ENCODE measurements at regions not wholly inside any gene's neighbourhood (a gene's known extent, or its start where the extent isn't known, plus 50 kb on each side); places are given as distances from the start of the nearest gene placed in this dataset.

DNA sequence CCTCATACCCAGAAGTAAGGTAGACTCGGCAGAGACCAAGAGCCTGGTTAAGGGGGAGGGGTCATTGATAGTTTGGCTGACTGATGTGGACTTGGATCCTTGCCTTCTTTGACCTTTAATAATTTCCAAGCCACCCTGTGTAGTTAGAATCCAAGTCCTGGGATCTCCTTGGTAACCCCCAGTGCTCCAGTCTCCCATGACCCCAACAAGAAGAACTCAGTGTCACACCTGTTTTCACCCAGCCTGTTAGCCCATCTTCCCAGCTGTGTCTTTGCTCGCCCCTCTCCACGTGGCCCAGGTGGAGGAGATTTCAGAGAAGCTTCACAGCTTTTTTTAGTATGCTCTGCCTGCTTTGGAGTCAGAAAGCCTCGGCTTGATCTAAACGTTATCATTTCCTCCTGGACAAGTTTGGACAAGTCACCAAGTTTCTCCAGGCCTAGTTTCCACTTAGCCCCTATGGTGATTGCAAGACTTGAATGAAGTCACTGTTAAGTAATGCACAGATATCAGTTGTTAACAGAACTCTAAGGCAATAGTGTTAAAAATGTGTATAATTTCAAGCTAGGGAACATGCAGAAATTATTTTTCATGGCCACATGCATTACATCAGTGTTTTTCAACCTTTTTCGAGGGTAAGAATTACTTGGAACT is 170.0 kb downstream of the TMEM38B start:
- no peak for FAIRE-seq

DNA sequence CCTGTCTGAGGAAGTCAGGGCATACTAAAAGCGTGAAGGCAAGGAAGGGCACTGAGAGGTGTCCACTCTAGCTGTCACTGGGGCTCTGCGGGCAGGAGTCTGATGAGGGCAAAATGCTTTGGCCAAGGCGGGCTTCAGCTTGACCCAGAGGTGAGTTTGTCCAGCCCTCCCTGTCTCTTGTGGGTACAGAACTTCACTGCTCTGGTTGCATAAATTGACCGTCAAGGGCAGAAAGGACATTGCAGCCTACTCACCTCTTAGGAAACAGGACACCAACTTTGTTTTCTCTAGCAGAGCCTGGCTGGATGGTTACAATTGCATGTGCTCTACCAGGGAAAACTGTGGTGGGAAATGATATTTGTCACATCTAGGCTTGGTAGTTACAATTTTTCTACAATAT is 170.9 kb downstream of the TMEM38B start:
- FAIRE-seq, result no peak

- FAIRE-seq, result no peak
These were observed 177.2 kb downstream of the TMEM38B start for GRCh38 chr9:105871540-105871939.

GRCh38 chr9:105873801-105874200 is 179.5 kb downstream of the TMEM38B start:
- FAIRE-seq, result no peak

GRCh38 chr9:105877721-105878120 is 183.4 kb downstream of the TMEM38B start:
- no peak for FAIRE-seq

GRCh38 chr9:105879181-105879580 is 184.8 kb downstream of the TMEM38B start:
- FAIRE-seq, result no peak

DNA sequence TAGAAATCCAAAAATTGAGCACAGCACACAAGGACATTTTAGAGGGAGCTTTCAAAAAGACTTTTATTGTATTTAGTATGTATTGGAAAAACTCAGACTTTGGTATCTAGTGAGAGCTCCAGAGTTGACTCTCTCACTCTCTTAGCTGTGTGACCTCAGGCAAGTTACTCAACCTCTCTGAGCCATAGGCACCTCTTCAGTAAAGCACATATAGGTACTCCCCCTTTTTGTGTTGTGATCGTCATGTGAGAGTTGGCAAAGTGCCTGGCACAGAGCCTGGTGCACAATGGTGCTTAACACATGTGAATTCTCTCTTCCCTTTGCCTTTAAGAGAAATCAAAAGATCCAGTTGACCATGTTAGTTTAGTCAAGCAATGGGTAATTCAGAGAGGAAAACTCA is 186.2 kb downstream of the TMEM38B start:
- no peak for FAIRE-seq

- no peak for FAIRE-seq
These were observed 186.7 kb downstream of the TMEM38B start for GRCh38 chr9:105881021-105881420.

GRCh38 chr9:105881654-105882349 is 187.5 kb downstream of the TMEM38B start:
- FAIRE-seq, result peak; percentile 74

DNA sequence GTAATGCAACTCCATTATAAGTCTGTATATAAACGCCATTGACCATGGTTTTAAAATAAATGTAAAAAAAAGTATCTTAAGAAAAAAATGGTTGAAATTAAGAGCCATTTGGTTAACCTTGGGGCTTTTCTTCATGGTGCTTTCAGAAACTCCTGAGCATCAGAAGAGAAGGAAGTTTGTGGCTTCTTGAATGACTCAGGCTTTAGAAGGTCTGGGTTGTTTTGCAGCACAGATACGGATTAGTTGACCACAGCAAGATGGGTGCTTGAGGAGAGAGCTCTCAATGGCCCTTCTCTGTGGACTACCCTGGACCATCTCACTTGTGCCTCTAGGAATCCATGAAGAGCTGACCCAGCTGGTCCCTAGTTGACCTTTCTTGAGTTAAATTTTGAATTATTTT is 189.5 kb downstream of the TMEM38B start:
- FAIRE-seq, result no peak

DNA sequence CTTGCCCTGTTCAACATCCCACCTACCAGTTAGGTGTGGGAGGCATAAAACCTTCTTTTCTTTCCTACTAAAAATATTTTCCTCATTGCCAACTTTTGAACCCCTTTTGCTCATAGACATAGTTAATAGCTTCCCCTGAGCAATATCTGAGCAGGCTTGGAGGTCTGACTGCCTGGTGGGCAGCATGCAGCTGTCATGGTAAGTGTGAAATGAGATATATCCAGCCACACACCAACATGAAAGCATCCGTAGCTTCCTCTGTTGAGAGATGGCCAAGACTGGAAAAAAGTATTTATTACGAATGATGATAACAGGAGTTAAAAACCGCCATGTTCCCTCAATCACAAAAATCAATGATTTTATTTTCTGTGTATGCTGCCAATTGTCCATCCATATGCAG is 190.1 kb downstream of the TMEM38B start:
- no peak for FAIRE-seq

GRCh38 chr9:105886136-105886535 is 191.8 kb downstream of the TMEM38B start:
- no peak for FAIRE-seq

DNA sequence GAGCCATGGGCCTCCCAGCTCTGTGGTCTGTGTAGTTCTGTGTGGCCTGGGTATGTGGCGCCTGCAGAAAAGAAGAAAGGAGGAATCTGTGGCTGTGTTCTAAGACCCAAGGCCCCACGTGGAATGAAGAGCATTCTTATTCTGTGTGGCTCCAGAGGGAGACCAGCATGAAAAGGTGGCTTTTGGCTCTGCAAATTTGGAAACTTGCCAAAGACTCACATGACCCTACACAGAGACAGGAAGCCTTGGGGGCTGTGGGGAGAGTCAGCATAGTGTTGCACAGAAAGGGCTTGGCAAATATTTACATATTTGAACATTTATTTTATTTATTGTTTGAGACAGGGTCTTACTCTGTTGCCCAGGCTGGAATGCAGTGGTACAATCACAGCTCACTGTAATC is 193.3 kb downstream of the TMEM38B start:
- no peak for FAIRE-seq

- FAIRE-seq, result no peak
These were observed 195.9 kb downstream of the TMEM38B start for GRCh38 chr9:105890046-105890822.

DNA sequence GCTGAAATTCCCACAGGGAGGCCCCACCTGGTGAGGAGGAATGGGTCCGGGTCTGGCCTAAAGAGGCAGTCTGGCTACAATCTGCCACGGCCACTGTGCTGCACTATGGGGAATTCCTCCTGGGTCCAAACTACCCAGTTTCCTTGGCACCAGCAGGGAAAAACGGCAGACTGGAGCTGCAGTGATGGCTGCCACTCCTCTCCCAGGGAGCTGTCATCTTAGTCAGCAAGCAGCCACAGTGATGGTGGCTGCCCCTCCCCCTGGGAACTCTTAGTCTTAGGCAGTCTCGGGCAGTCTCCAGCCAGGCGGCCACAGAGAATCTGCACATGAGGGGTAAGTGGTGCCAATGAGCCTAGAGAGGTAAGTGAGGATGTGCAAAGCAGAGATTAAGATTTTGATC is 205.8 kb downstream of the TMEM38B start:
- FAIRE-seq, result no peak

DNA sequence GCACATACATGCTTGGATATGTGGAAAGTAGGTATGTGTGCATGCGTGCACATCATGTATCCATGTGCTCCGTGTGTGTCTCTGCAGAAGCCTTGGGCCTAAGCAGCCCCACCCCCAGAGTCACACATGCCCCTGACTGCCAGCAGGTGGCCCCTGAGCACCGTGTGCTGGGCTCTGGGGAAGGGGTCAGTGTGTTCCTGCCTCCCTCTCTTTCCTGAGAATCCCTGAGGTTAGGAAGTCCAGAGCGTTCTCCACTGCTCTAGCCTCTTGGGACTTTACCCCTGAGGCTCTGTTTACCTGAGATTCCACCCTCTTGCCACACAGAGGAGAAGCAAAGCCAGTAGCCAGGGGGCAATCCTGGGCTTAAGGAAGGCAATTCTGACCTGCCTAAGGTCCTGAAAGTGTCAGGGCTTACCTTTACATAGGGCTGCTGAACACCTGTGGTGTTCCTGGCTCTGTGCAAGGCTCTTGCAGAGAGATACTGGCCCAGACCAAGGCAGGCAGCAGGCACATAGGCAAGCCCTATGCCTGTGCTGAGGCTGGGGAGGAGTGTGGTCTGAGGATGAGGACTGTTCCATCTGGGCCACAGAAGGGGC is 207.3 kb downstream of the TMEM38B start:
- no peak for FAIRE-seq

GRCh38 chr9:105908069-105908468 is 213.7 kb downstream of the TMEM38B start:
- FAIRE-seq, result no peak

DNA sequence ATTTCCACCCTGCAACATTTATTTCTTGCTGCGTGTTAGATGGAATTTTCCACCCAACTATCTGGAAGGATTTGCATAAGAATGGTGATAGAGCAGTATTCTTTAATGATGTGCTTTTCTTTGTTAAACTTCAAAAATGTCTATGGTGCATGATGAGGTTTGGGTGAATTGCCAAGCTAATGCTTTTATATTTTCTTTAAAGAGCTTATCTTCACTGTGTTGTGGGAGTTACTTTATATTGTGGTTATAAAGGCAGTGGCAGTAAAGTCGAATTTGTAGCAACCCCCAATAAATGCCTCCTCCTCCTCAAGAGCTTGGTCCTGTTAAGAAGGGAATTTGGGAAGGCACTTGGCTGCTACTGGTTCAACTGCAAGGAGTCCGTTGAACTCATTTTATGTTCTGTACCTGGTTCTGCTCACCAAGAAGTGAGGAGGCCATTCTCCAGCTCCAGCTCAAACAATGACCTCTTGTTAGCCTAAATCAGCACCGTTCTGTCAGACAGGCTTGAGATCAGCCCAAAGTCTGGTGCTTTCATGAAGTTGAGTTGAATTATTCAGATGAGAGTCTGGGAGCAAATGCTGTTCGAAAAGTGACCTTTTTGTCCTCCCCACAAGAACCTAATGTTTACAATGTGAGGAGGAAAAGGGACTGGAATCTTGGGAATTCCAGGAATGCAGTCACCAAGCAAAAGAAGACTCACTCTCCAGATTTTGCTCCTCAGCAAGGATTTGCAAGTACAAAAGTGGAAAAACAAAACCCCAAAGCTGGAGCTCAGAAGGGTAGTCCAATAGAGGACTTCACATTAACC is 217.0 kb downstream of the TMEM38B start:
- FAIRE-seq, result no peak

DNA sequence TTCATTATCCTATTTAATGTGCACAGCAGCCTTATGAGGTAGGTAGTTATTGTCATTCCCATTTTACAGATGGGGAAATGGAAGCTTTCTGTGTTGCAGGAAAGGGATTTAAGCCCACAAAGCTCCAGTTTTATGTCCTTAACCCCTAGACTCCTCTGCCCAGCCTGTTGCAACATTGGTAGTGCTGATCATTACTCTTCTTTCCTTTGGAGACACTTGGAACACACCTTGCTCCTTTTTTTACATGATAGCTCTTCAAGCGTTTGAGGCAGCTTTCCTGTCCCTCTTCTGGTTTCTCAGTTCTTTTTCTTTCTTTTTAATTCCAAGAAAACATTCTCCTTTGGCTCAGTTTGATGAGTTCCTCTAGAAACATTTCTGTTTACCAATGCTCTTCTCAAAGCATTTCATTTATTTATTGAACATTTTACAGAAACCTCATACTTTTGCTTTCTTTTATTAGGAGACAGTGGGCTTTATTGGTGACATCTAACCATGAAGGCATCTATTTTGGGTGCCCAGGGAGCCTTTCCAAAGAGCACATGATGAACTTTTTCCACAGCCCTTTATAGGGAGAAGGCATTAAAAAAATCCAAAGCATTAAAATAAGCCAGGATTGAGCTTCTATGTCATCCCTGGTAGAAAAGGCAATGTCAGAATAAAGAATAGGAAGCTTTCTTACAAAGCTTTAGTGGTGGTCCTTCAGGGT is 218.0 kb downstream of the TMEM38B start:
- no peak for FAIRE-seq

DNA sequence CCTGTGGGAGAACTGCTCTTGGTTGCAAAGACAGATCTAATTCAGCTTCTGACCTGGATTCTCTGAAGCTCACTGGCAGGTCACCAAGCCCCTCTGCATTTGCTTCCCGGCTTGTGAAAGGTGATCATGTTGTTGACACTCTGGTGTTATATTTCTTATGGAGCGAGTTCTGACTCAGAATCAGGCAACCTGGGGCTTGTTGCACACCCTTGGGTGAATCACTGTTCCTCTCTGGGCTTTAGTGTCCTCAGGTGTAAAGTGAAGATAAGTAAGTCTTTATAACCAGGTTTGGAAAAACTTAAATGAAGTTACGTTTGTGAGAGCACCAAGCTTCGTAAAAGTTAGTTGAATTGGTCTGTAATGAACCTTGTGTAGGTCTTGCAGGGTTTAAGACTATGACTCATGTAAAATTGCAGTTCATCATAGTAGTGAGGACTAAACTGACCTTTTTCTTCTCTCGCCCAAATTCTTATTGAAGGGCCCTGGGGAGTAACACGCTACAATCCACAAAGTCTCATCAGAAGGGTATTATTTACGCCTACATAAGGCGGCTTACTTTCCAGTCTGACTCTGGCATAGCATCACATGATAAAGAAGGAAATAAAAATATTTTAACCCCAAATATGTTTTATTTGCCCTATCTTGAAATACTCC is 218.6 kb downstream of the TMEM38B start:
- no peak for FAIRE-seq

DNA sequence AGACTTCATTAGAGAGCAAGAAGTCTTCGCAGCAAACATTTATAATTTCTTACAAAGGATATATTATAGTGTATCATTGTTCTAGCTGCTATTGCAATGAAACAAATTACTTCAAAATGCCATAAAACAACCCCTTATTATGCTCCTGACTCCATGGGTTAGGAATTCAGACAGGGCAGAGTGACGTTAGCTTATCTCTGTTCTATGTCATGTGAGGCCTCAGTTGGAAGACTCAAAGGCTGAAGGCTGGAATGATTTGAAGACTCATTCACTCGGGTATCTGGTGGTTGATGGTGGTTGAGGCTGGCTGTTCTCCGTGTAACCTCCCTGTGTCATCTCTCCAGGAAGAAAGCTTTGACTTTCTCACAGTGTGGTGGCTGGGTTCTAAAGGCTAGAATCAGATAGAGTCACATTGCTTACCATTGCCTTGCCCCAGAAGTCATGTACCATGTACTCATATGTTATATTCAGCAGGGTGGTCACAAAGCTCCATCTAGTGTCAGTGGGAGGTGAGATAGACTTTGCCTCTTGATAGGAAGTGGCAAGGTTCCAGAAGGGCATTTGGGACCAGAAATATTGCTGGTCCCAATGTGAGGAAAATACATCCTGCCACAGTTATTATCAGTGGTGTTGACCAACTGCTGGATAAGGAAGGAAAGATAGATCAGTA is 226.9 kb downstream of the TMEM38B start:
- no peak for FAIRE-seq

Data from G401.6 (cell line).